HG03025 (cell line): ENCODE measurements at regions not wholly inside any gene's neighbourhood (a gene's known extent, or its start where the extent isn't known, plus 50 kb on each side); places are given as distances from the start of the nearest gene placed in this dataset.

ENCODE experiments used
- ATAC-seq: cut with Tn5 transposase; IDR thresholded peaks from one replicate; pipeline ENCODE4 v1.9.1; 2021; ENCODE audit warnings: mild to moderate bottlenecking, moderate library complexity; ENCODE audit not compliant: unreplicated experiment, low FRiP score

- ATAC-seq, result no peak
These were observed 335.7 kb downstream of the CHRM3 start for GRCh38 chr1:239722035-239722434.

- ATAC-seq, result no peak
These were observed 337.5 kb downstream of the CHRM3 start for GRCh38 chr1:239723776-239724367.

GRCh38 chr1:239725371-239725770, 339.0 kb downstream of the CHRM3 start:
- no peak for ATAC-seq

- ATAC-seq, result no peak
These were observed 339.6 kb downstream of the CHRM3 start for GRCh38 chr1:239725933-239726332.

- ATAC-seq, result no peak
These were observed 344.0 kb downstream of the CHRM3 start for GRCh38 chr1:239730378-239730777.

GRCh38 chr1:239731082-239731748, 344.8 kb downstream of the CHRM3 start:
- no peak for ATAC-seq

- ATAC-seq, result no peak
These were observed 346.4 kb downstream of the CHRM3 start for GRCh38 chr1:239732770-239733169.

- ATAC-seq, result no peak
These were observed 347.6 kb downstream of the CHRM3 start for GRCh38 chr1:239733995-239734394.

GRCh38 chr1:239735111-239735510, 348.7 kb downstream of the CHRM3 start:
- ATAC-seq, result no peak

- no peak for ATAC-seq
These were observed 350.1 kb downstream of the CHRM3 start for GRCh38 chr1:239736479-239736878.

- ATAC-seq, result no peak
These were observed 352.3 kb upstream of the FMN2 start for GRCh38 chr1:239739375-239739774.

- ATAC-seq, result no peak
These were observed 351.8 kb upstream of the FMN2 start for GRCh38 chr1:239739919-239740318.

GRCh38 chr1:239742416-239743109, 349.1 kb upstream of the FMN2 start:
- ATAC-seq, result no peak

GRCh38 chr1:239744851-239745250, 346.8 kb upstream of the FMN2 start:
- no peak for ATAC-seq

- no peak for ATAC-seq
These were observed 336.4 kb upstream of the FMN2 start for GRCh38 chr1:239755107-239755912.

- no peak for ATAC-seq
These were observed 334.0 kb upstream of the FMN2 start for GRCh38 chr1:239757716-239758115.

- ATAC-seq, result no peak
These were observed 332.9 kb upstream of the FMN2 start for GRCh38 chr1:239758756-239759155.

GRCh38 chr1:239761509-239761908, 330.2 kb upstream of the FMN2 start:
- no peak for ATAC-seq

- no peak for ATAC-seq
These were observed 327.8 kb upstream of the FMN2 start for GRCh38 chr1:239763850-239764249.

- no peak for ATAC-seq
These were observed 327.1 kb upstream of the FMN2 start for GRCh38 chr1:239764546-239764945.

GRCh38 chr1:239765163-239765562, 326.5 kb upstream of the FMN2 start:
- no peak for ATAC-seq
